A549 (cell line): ENCODE measurements at regions not wholly inside any gene's neighbourhood (a gene's known extent, or its start where the extent isn't known, plus 50 kb on each side); places are given as distances from the start of the nearest gene placed in this dataset.

Experiments used
- ATAC-seq, 2 experiments: fragments of 200-7000 bp in 1 of 2; fragments of >200 bp in 1 of 2; cut with Nextera tagmentation in 1 of 2; cut with Tn5 transposase in 1 of 2; 3 replicates each; pipeline versions ENCODE4 v1.8.0 to v1.9.1; 2018 to 2020; ENCODE audit warnings: mild to moderate bottlenecking in 1 of 2, moderate library complexity in 1 of 2
- CTCF ChIA-PET: fragments of 300-600 bp; sonication (Branson Sonifier 250); formaldehyde crosslinking; extraction: SDS; loops from one replicate; lab custom pipeline; 2021; ENCODE audit warnings: antibody characterized with exemption, inconsistent platforms; lab: Yijun Ruan, JAX
- POLR2A ChIA-PET: fragments of 350-600 bp; formaldehyde crosslinking; extraction: SDS; loops from one replicate; lab custom pipeline; 2021; ENCODE audit warnings: antibody characterized with exemption, inconsistent platforms; lab: Yijun Ruan, JAX
- DNase-seq, 2 experiments: peaks; one replicate each; pipeline versions ENCODE4 v3.0.0 to v3.0.0-alpha.2; 2011 to 2016; ENCODE audit warnings: low read depth in 1 of 2, low spot score in 1 of 2
- FAIRE-seq: peaks from 2 replicates; lab custom pipeline; 2011; peaks lifted over from hg19 to GRCh38; lab: Jason Lieb, UNC
- H3K27ac ChIP-seq, 2 experiments: fragments of >200 bp; sonication (Bioruptor Twin); formaldehyde crosslinking; 3 replicates each; pipeline ENCODE4 v1.5.1; 2016 to 2017
- H3K4me1 ChIP-seq: fragments of >200 bp; sonication (Bioruptor Twin); formaldehyde crosslinking; 3 replicates; pipeline ENCODE4 v1.6.1; 2016
- H3K4me2 ChIP-seq: fragments of >200 bp; sonication (Bioruptor Twin); formaldehyde crosslinking; 3 replicates; pipeline ENCODE4 v1.6.1; 2016
- H3K4me3 ChIP-seq: fragments of >200 bp; sonication (Bioruptor Twin); formaldehyde crosslinking; 3 replicates; pipeline ENCODE4 v1.5.1; 2016
- H3K9me3 ChIP-seq: fragments of >200 bp; sonication (Bioruptor Twin); formaldehyde crosslinking; 3 replicates; pipeline ENCODE4 v1.6.1; 2016
- BHLHE40 ChIP-seq: IDR thresholded peaks from 2 replicates; pipeline ENCODE4 v1.6.1; 2012; ENCODE audit warnings: low read depth, low read length, inconsistent platforms
- CBX2 ChIP-seq: fragments of 200-600 bp; sonication (generic); IDR thresholded peaks from 2 replicates; pipeline ENCODE4 v1.6.1; 2016; ENCODE audit warnings: low read depth, mild to moderate bottlenecking, borderline replicate concordance
- CBX8 ChIP-seq: fragments of 200-600 bp; sonication (generic); IDR thresholded peaks from 2 replicates; pipeline ENCODE4 v1.6.1; 2016
- CEBPB ChIP-seq, 2 experiments: fragments of >200 bp in 1 of 2; sonication (Bioruptor Twin) in 1 of 2; formaldehyde crosslinking in 1 of 2; IDR thresholded peaks; 2 replicates each; pipeline ENCODE4 v1.6.1; 2012 to 2016
- CHD4 ChIP-seq: fragments of 200-600 bp; sonication (generic); IDR thresholded peaks from 2 replicates; pipeline ENCODE4 v1.6.1; 2016; ENCODE audit warnings: antibody characterized with exemption, mild to moderate bottlenecking, borderline replicate concordance
- EHF ChIP-seq: fragments of 250-450 bp; sonication (Bioruptor Pico); IDR thresholded peaks from 2 replicates; pipeline ENCODE4 v1.5.0; 2020; ENCODE audit warnings: mild to moderate bottlenecking
- ESRRA ChIP-seq: fragments of 150-350 bp; IDR thresholded peaks from 2 replicates; pipeline ENCODE4 v1.6.1; 2014; ENCODE audit warnings: mild to moderate bottlenecking, low read length, borderline replicate concordance
- FOSB ChIP-seq: fragments of 250-450 bp; sonication (Bioruptor Pico); IDR thresholded peaks from 2 replicates; pipeline ENCODE4 v1.5.0; 2020; ENCODE audit warnings: mild to moderate bottlenecking, moderate library complexity
- KDM5A ChIP-seq: fragments of 200-600 bp; sonication (generic); IDR thresholded peaks from 2 replicates; pipeline ENCODE4 v1.6.1; 2016; ENCODE audit warnings: antibody characterized with exemption, mild to moderate bottlenecking
- MAZ ChIP-seq: fragments of 150-350 bp; IDR thresholded peaks from 2 replicates; pipeline ENCODE4 v1.6.1; 2014; ENCODE audit warnings: antibody characterized with exemption, low read depth, low read length, borderline replicate concordance
- NFE2L2 ChIP-seq: fragments of 150-350 bp; conservative IDR thresholded peaks from 2 replicates; pipeline ENCODE4 v1.6.1; 2014; ENCODE audit warnings: low read length
- NPAS2 ChIP-seq: fragments of 250-450 bp; sonication (Bioruptor Pico); IDR thresholded peaks from 2 replicates; pipeline ENCODE4 v1.8.0; 2022; ENCODE audit warnings: mild to moderate bottlenecking, moderate library complexity, borderline replicate concordance
- PHF8 ChIP-seq: fragments of 200-600 bp; sonication (generic); IDR thresholded peaks from 2 replicates; pipeline ENCODE4 v1.6.1; 2016; ENCODE audit warnings: low read depth, mild to moderate bottlenecking, antibody characterized with exemption, moderate library complexity, borderline replicate concordance
- POLR2A ChIP-seq: IDR thresholded peaks from 2 replicates; pipeline ENCODE4 v1.6.1; 2012; ENCODE audit warnings: mild to moderate bottlenecking, low read length
- RAD21 ChIP-seq, 2 experiments: fragments of >200 bp in 1 of 2; sonication (Bioruptor Twin) in 1 of 2; formaldehyde crosslinking in 1 of 2; IDR thresholded peaks in 1 of 2; conservative IDR thresholded peaks in 1 of 2; 2 replicates in 1 of 2; 3 replicates in 1 of 2; pipeline ENCODE4 v1.6.1; 2012 to 2018; ENCODE audit warnings: inconsistent platforms in 1 of 2
- RCOR1 ChIP-seq: fragments of 150-350 bp; IDR thresholded peaks from 2 replicates; pipeline ENCODE4 v1.6.1; 2014; ENCODE audit warnings: antibody characterized with exemption, low read length, low read depth
- RFX5 ChIP-seq: fragments of 450-650 bp; IDR thresholded peaks from 2 replicates; pipeline ENCODE4 v1.7.1; 2014; ENCODE audit warnings: antibody characterized with exemption, mild to moderate bottlenecking, moderate library complexity
- TFCP2L1 ChIP-seq: fragments of 250-450 bp; sonication (Bioruptor Pico); IDR thresholded peaks from 2 replicates; pipeline ENCODE4 v1.5.0; 2021; ENCODE audit warnings: mild to moderate bottlenecking
- ZFP36 ChIP-seq: fragments of 450-650 bp; IDR thresholded peaks from 2 replicates; pipeline ENCODE4 v1.6.1; 2014; ENCODE audit warnings: borderline replicate concordance; ENCODE audit not compliant: partially characterized antibody
- ZSCAN20 ChIP-seq: fragments of 250-450 bp; sonication (Bioruptor Pico); IDR thresholded peaks from 2 replicates; pipeline ENCODE4 v1.8.0; 2022; ENCODE audit warnings: mild to moderate bottlenecking, moderate library complexity
- WGBS: methylation state at CpG from one replicate; pipeline ENCODE4 v1.1.6; 2017; ENCODE audit errors: missing lambda C conversion rate; 5-methylcytosine and 5-hydroxymethylcytosine counted together
- TF ChIP-seq, protein P1 (sequence below): fragments of 250-450 bp; sonication (Bioruptor Pico); IDR thresholded peaks from 2 replicates; pipeline ENCODE4 v1.5.0; 2021; ENCODE audit warnings: mild to moderate bottlenecking, moderate library complexity, borderline replicate concordance
- TF ChIP-seq, protein P2 (sequence below): IDR thresholded peaks from 2 replicates; pipeline ENCODE4 v1.6.1; 2012
- TF ChIP-seq, protein P3 (sequence below): fragments of 150-350 bp; IDR thresholded peaks from 2 replicates; pipeline ENCODE4 v1.6.1; 2014; ENCODE audit warnings: low read depth, mild to moderate bottlenecking, low read length

DNA sequence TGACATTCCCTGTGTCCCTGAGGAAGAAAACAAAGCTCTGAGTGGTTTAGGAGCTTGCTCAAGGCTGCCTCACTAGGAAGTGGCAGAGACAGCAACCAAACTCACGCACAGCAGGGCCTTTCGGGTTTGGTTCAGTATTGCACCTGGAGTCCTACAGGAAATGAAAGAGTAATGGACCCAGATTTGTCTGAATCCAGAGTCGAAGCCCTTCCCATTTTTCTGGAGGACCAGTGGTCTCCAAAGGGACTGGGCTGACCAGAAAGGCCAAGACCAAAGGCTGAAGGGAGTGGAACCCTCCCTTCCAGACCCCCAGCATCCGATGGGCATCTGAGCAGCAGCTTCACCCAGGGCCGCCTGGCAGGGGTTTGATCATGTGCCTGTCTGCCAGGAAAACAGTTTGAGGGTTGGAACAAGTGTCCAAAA, 85.5 kb upstream of the RPL38 start:
- ChIA-PET POLR2A (no interaction called here), CTCF (interaction anchor here (1.0 to 1.9 kb wide), 6 partner anchors 10 to 485 kb away, joined by 3 to 6 read pairs (median 4); no protein-coding TSS in a partner anchor)
- H3K9me3 ChIP-seq = no peaks in the 10 kb centered on the region
- H3K4me3 ChIP-seq = no peak overlapping the region
- 61% methylated on average over 5 of the region's 5 CpGs for WGBS
- TF ChIP-seq KDM5A = no peak
- TF ChIP-seq, protein P1, sequence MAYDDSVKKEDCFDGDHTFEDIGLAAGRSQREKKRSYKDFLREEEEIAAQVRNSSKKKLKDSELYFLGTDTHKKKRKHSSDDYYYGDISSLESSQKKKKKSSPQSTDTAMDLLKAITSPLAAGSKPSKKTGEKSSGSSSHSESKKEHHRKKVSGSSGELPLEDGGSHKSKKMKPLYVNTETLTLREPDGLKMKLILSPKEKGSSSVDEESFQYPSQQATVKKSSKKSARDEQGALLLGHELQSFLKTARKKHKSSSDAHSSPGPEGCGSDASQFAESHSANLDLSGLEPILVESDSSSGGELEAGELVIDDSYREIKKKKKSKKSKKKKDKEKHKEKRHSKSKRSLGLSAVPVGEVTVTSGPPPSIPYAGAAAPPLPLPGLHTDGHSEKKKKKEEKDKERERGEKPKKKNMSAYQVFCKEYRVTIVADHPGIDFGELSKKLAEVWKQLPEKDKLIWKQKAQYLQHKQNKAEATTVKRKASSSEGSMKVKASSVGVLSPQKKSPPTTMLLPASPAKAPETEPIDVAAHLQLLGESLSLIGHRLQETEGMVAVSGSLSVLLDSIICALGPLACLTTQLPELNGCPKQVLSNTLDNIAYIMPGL (CRISPR knock-in tag) = no peak
- TF ChIP-seq CHD4 = no peak
- no peak for TF ChIP-seq FOSB (CRISPR knock-in tag)
- TF ChIP-seq, protein P2, sequence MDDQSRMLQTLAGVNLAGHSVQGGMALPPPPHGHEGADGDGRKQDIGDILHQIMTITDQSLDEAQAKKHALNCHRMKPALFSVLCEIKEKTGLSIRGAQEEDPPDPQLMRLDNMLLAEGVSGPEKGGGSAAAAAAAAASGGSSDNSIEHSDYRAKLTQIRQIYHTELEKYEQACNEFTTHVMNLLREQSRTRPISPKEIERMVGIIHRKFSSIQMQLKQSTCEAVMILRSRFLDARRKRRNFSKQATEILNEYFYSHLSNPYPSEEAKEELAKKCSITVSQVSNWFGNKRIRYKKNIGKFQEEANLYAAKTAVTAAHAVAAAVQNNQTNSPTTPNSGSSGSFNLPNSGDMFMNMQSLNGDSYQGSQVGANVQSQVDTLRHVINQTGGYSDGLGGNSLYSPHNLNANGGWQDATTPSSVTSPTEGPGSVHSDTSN = no peak
- TF ChIP-seq ZSCAN20 (CRISPR knock-in tag) = no peak
- no peak for TF ChIP-seq CBX2
- DNase-seq = no peak
- no peaks in the 10 kb centered on the region for H3K4me1 ChIP-seq
- no peak overlapping the region for H3K27ac ChIP-seq
- ATAC-seq = peak; percentile 32 to 57; a peak in 1 of 6 replicates
- no peak for FAIRE-seq
- H3K4me2 ChIP-seq = no peak overlapping the region

DNA sequence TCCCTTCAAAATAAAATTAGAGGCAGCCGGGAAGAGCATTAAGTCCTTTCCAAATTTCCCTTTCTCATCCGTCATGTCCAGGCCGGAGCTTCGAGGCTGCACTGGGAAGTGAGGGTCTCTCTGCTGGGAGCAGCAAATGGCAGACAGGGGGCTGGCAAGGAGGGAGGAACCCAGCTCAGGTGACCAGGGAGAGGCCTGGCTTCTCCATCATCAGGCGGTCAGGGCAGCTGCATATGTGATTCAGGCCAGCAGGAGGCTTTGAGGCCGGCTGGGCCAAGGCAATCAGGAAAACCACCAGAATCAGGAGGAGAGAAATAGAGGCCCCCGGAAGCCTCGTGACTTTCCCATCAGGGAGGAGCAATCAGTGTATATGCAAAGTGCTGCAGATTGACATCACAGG, 85.0 kb upstream of the RPL38 start:
- CTCF ChIA-PET = interaction anchor here (0.7 to 1.9 kb wide), 7 partner anchors 7 to 485 kb away, joined by 3 to 5 read pairs (median 3); no protein-coding TSS in a partner anchor
- FAIRE-seq (no peak), ATAC-seq (peak in 1 of 2 experiments; percentile 68; a peak in 3 of 6 replicates), DNase-seq (peak in 1 of 2 experiments; percentile 41)
- H3K4me1 ChIP-seq = peaks cover 2% of the 10 kb centered on the region; the same call in 1 of the 3 replicates
- 48% methylated on average over 8 of the region's 8 CpGs for WGBS
- no peak overlapping the region for H3K27ac ChIP-seq
- H3K4me2 ChIP-seq = no peak overlapping the region
- no peak overlapping the region for H3K4me3 ChIP-seq
- H3K9me3 ChIP-seq = no peaks in the 10 kb centered on the region
- POLR2A ChIA-PET = no interaction called here
- no peak for TF ChIP-seq RFX5
- TF ChIP-seq TFCP2L1 (CRISPR knock-in tag) = no peak
- TF ChIP-seq MAZ = no peak
- no peak for TF ChIP-seq CBX8
- no peak for TF ChIP-seq CBX2
- TF ChIP-seq ESRRA = no peak
- TF ChIP-seq RAD21 (conservative IDR thresholded peaks at IDR 0.05 in 1 of 2, IDR thresholded peaks at IDR 0.05 in 1 of 2) = no peak
- TF ChIP-seq, protein P1 (CRISPR knock-in tag) = no peak
- TF ChIP-seq NFE2L2 = no peak
- TF ChIP-seq POLR2A = no peak
- no peak for TF ChIP-seq PHF8
- no peak for TF ChIP-seq EHF (CRISPR knock-in tag)
- no peak for TF ChIP-seq ZFP36
- no peak for TF ChIP-seq FOSB (CRISPR knock-in tag)
- no peak for TF ChIP-seq CEBPB (IDR thresholded peaks at IDR 0.05)
- TF ChIP-seq, protein P3, sequence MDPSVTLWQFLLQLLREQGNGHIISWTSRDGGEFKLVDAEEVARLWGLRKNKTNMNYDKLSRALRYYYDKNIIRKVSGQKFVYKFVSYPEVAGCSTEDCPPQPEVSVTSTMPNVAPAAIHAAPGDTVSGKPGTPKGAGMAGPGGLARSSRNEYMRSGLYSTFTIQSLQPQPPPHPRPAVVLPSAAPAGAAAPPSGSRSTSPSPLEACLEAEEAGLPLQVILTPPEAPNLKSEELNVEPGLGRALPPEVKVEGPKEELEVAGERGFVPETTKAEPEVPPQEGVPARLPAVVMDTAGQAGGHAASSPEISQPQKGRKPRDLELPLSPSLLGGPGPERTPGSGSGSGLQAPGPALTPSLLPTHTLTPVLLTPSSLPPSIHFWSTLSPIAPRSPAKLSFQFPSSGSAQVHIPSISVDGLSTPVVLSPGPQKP = no peak
- no peak for TF ChIP-seq RCOR1
- TF ChIP-seq BHLHE40 = no peak
- no peak for TF ChIP-seq NPAS2 (CRISPR knock-in tag)
